HG03066 (cell line): ENCODE measurements at regions not wholly inside any gene's neighbourhood (a gene's known extent, or its start where the extent isn't known, plus 50 kb on each side); places are given as distances from the start of the nearest gene placed in this dataset.

Source experiments
- ATAC-seq: cut with Tn5 transposase; IDR thresholded peaks from one replicate; pipeline ENCODE4 v1.9.1; 2021; ENCODE audit warnings: low read depth; ENCODE audit not compliant: unreplicated experiment

- ATAC-seq: peak; percentile 49
Measured at GRCh38 chr20:17859002-17859615, 109.5 kb downstream of the SNX5 start.

- ATAC-seq: no peak
Measured at GRCh38 chr20:17858450-17859001, 110.1 kb downstream of the SNX5 start.

GRCh38 chr20:17857639-17858449 lies 110.8 kb downstream of the SNX5 start:
- no peak for ATAC-seq

GRCh38 chr20:17856837-17857605 lies 111.6 kb downstream of the SNX5 start:
- no peak for ATAC-seq

GRCh38 chr20:17856024-17856564 lies 112.5 kb downstream of the SNX5 start:
- ATAC-seq: peak; percentile 70

GRCh38 chr20:17854307-17854903 lies 114.2 kb downstream of the SNX5 start:
- no peak for ATAC-seq

- ATAC-seq: no peak
Measured at GRCh38 chr20:17852323-17852722, 116.3 kb downstream of the SNX5 start.

- no peak for ATAC-seq
Measured at GRCh38 chr20:17850684-17851026, 117.9 kb downstream of the SNX5 start.

- ATAC-seq: no peak
Measured at GRCh38 chr20:17849901-17850683, 118.5 kb downstream of the SNX5 start.

GRCh38 chr20:17849138-17849900 lies 119.3 kb downstream of the SNX5 start:
- ATAC-seq: no peak

- peak; percentile 54 for ATAC-seq
Measured at GRCh38 chr20:17848249-17849048, 120.1 kb downstream of the SNX5 start.

- no peak for ATAC-seq
Measured at GRCh38 chr20:17845701-17846475, 122.7 kb downstream of the SNX5 start.

- no peak for ATAC-seq
Measured at GRCh38 chr20:17844549-17845298, 123.9 kb downstream of the SNX5 start.

GRCh38 chr20:17844133-17844429 lies 124.5 kb downstream of the SNX5 start:
- no peak for ATAC-seq

GRCh38 chr20:17843246-17844132 lies 125.1 kb downstream of the SNX5 start:
- ATAC-seq: no peak

- no peak for ATAC-seq
Measured at GRCh38 chr20:17841751-17842215, 126.8 kb downstream of the SNX5 start.
